WERI-Rb-1 (cell line): ENCODE measurements at regions not wholly inside any gene's neighbourhood (a gene's known extent, or its start where the extent isn't known, plus 50 kb on each side); places are given as distances from the start of the nearest gene placed in this dataset.

Source experiments
- DNase-seq: peaks from one replicate; pipeline ENCODE4 v3.0.0-alpha.2; 2020
- H3K27ac ChIP-seq: fragments of 250-450 bp; sonication (Bioruptor Pico); 2 replicates; pipeline ENCODE4 v1.5.1; 2020; ENCODE audit warnings: mild to moderate bottlenecking, moderate library complexity
- H3K27me3 ChIP-seq: fragments of 250-450 bp; sonication (Bioruptor Pico); 2 replicates; pipeline ENCODE4 v1.5.1; 2021; ENCODE audit warnings: mild to moderate bottlenecking, low read depth, moderate library complexity; ENCODE audit not compliant: insufficient read depth, severe bottlenecking
- H3K36me3 ChIP-seq: fragments of 250-450 bp; sonication (Bioruptor Pico); 2 replicates; pipeline ENCODE4 v1.5.1; 2020; ENCODE audit warnings: mild to moderate bottlenecking, moderate library complexity
- H3K4me3 ChIP-seq: 2 replicates; pipeline ENCODE4 v1.5.1; 2011; ENCODE audit warnings: low read depth, mild to moderate bottlenecking, control low read depth, low read length
- H3K9me3 ChIP-seq: fragments of 250-450 bp; sonication (Bioruptor Pico); 2 replicates; pipeline ENCODE4 v1.5.1; 2021; ENCODE audit warnings: mild to moderate bottlenecking, moderate library complexity; ENCODE audit not compliant: severe bottlenecking
- CTCF ChIP-seq: IDR thresholded peaks from 2 replicates; pipeline ENCODE4 v1.5.1; 2011; ENCODE audit warnings: low read depth, mild to moderate bottlenecking, control low read depth, inconsistent platforms, low read length

- Histone ChIP-seq H3K27me3 (no peaks in the 10 kb centered on the region), H3K36me3 (no peaks in the 10 kb centered on the region), H3K27ac (no peak overlapping the region), H3K9me3 (no peaks in the 10 kb centered on the region), H3K4me3 (no peak overlapping the region)
- DNase-seq, result peak; percentile 63
- TF ChIP-seq CTCF, result peak; percentile 88
Observed at GRCh38 chr5:38666668-38667498, 110.4 kb upstream of the LIFR start.

GRCh38 chr5:38667499-38667776 is 111.0 kb upstream of the LIFR start:
- no peaks in the 10 kb centered on the region for H3K9me3 ChIP-seq
- TF ChIP-seq CTCF, result no peak
- no peaks in the 10 kb centered on the region for H3K27me3 ChIP-seq
- no peak overlapping the region for H3K4me3 ChIP-seq
- no peak for DNase-seq
- H3K36me3 ChIP-seq, result no peaks in the 10 kb centered on the region
- H3K27ac ChIP-seq, result no peak overlapping the region

GRCh38 chr5:38669361-38669880 is 113.0 kb upstream of the LIFR start:
- no peak for TF ChIP-seq CTCF
- no peak for DNase-seq
- no peaks in the 10 kb centered on the region for H3K36me3 ChIP-seq
- no peak overlapping the region for H3K4me3 ChIP-seq
- H3K27ac ChIP-seq, result no peak overlapping the region
- no peaks in the 10 kb centered on the region for H3K27me3 ChIP-seq
- no peaks in the 10 kb centered on the region for H3K9me3 ChIP-seq

- Histone ChIP-seq H3K9me3 (no peaks in the 10 kb centered on the region), H3K36me3 (no peaks in the 10 kb centered on the region), H3K4me3 (no peak overlapping the region), H3K27ac (no peak overlapping the region), H3K27me3 (no peaks in the 10 kb centered on the region)
- DNase-seq, result no peak
- TF ChIP-seq CTCF, result no peak
Observed at GRCh38 chr5:38670066-38670465, 113.6 kb upstream of the LIFR start.

DNA sequence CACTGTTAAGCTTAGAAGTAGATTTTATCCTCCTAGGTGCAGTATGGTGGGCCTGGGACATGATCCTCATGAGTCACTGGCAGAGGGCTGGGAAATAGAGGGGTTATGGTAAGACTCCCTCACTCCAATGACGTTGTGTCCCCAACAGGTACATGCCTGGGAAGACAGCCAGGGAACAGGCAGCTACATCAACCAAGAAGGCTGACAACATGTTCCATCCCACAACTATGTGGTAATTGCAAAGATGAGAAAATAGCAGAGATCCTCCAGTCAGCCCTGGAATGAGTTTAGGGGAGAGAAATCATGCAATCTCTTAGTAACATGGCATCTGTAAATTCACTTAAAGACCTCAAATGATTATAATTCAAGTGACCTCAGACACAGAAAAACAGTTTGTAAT is 114.4 kb upstream of the LIFR start:
- H3K4me3 ChIP-seq, result no peak overlapping the region
- TF ChIP-seq CTCF, result no peak
- DNase-seq, result no peak
- no peaks in the 10 kb centered on the region for H3K9me3 ChIP-seq
- H3K36me3 ChIP-seq, result no peaks in the 10 kb centered on the region
- no peaks in the 10 kb centered on the region for H3K27me3 ChIP-seq
- H3K27ac ChIP-seq, result no peak overlapping the region
